Panc1 (cell line): ENCODE measurements at regions not wholly inside any gene's neighbourhood (a gene's known extent, or its start where the extent isn't known, plus 50 kb on each side); places are given as distances from the start of the nearest gene placed in this dataset.

Experiments
- ATAC-seq: fragments of 200-7000 bp; cut with Tn5 transposase; 2 replicates; pipeline ENCODE4 v1.9.1; 2020; ENCODE audit warnings: mild to moderate bottlenecking, moderate library complexity
- BruUV-seq: library from RNA; stranded (reverse); fragments of 400-500 nt; replicated peaks from 2 replicates; lab custom pipeline; 2021; lab: Mats Ljungman, UMichigan
- CTCF ChIA-PET: fragments of 300-600 bp; sonication (Branson Sonifier 250); formaldehyde crosslinking; loops from one replicate; lab custom pipeline; 2022; ENCODE audit warnings: antibody characterized with exemption; lab: Charles Lee
- POLR2A ChIA-PET: fragments of 300-600 bp; sonication (Branson Sonifier 250); formaldehyde crosslinking; loops from one replicate; lab custom pipeline; 2022; ENCODE audit warnings: antibody characterized with exemption; lab: Charles Lee
- DNase-seq: peaks from one replicate; pipeline ENCODE4 v3.0.0-alpha.2; 2010; ENCODE audit warnings: low read depth, low spot score
- H3K27ac ChIP-seq: 2 replicates; pipeline ENCODE4 v1.5.1; 2011; ENCODE audit warnings: mild to moderate bottlenecking, low read length, inconsistent platforms
- H3K27me3 ChIP-seq: fragments of 200-500 bp; sonication (Bioruptor generic); 2 replicates; pipeline ENCODE4 v1.6.0; 2014; ENCODE audit warnings: low read length, inconsistent platforms; ENCODE audit not compliant: control insufficient read depth, insufficient read depth
- H3K36me3 ChIP-seq: fragments of 200-500 bp; sonication (Bioruptor generic); 2 replicates; pipeline ENCODE4 v1.5.1; 2014; ENCODE audit warnings: inconsistent platforms, mild to moderate bottlenecking, low read length, moderate library complexity; ENCODE audit not compliant: control insufficient read depth, insufficient read depth
- H3K4me1 ChIP-seq: 2 replicates; pipeline ENCODE4 v1.5.1; 2011; ENCODE audit warnings: inconsistent platforms, mild to moderate bottlenecking, low read length, moderate library complexity; ENCODE audit not compliant: control insufficient read depth, insufficient read depth
- H3K4me3 ChIP-seq, 2 experiments: 2 replicates each; pipeline ENCODE4 v1.5.1; 2011 to 2012; ENCODE audit warnings: low read depth in 2 of 2, low read length in 2 of 2, mild to moderate bottlenecking in 2 of 2, inconsistent platforms in 1 of 2, moderate library complexity in 1 of 2
- H3K9me3 ChIP-seq: fragments of 200-500 bp; sonication (Bioruptor generic); 2 replicates; pipeline ENCODE4 v1.5.1; 2014; ENCODE audit warnings: low read depth, mild to moderate bottlenecking, inconsistent platforms, low read length, moderate library complexity; ENCODE audit not compliant: control insufficient read depth, insufficient read depth
- POLR2AphosphoS5 ChIP-seq: IDR thresholded peaks from 2 replicates; pipeline ENCODE4 v1.6.1; 2012; ENCODE audit warnings: mild to moderate bottlenecking, low read depth, low read length, moderate library complexity
- REST ChIP-seq, 2 experiments: IDR thresholded peaks; 2 replicates each; pipeline ENCODE4 v1.6.1; 2011 to 2012; ENCODE audit warnings: low read depth in 2 of 2, control low read depth in 1 of 2, low read length in 1 of 2, mild to moderate bottlenecking in 1 of 2, moderate library complexity in 1 of 2; ENCODE audit not compliant: insufficient read depth in 1 of 2
- SIN3A ChIP-seq: IDR thresholded peaks from 2 replicates; pipeline ENCODE4 v1.6.1; 2012; ENCODE audit warnings: low read depth, mild to moderate bottlenecking, low read length, moderate library complexity, borderline replicate concordance; ENCODE audit not compliant: insufficient read depth
- TCF7L2 ChIP-seq: IDR thresholded peaks from 2 replicates; pipeline ENCODE4 v1.6.1; 2011; ENCODE audit warnings: mild to moderate bottlenecking, low read depth, low read length, inconsistent platforms
- in situ Hi-C: cut with HindIII; loops from 2 replicates; pipeline ENCODE4 v1.10.0; 2016; ENCODE audit warnings: low sequenced_read_pairs, low pct_unique_long_range_greater_than_20kb
- intact Hi-C: fragments of 100-400 bp; cut with micrococcal nuclease; formaldehyde crosslinking; loops from one replicate; pipeline ENCODE4 v1.10.0; 2022; ENCODE audit not compliant: unreplicated experiment
- TF ChIP-seq, protein P1 (sequence below): fragments of 450-650 bp; IDR thresholded peaks from 2 replicates; pipeline ENCODE4 v1.5.1; 2017; ENCODE audit warnings: mild to moderate bottlenecking

DNA sequence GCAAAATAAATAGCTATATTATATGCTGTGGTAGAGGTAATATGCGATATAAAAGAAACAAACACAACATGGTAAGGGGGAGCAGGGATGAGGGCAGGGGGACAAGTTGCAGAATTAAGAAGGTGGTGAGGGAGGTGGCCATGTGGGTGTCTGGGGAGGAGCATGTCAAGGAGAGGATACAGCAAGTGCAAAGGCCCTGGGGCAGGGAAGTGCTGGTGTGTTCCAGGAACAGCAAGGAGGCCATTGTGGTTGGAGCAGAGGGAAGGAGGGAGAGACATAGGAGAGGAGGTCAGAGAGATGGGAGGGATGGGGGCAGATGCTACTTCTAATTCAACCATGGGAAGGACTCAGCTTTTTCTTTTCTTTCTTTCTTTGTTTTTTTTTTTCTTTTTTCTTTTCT, 161.2 kb upstream of the IGSF21 start:
- in situ Hi-C loops = no loop called here

DNA sequence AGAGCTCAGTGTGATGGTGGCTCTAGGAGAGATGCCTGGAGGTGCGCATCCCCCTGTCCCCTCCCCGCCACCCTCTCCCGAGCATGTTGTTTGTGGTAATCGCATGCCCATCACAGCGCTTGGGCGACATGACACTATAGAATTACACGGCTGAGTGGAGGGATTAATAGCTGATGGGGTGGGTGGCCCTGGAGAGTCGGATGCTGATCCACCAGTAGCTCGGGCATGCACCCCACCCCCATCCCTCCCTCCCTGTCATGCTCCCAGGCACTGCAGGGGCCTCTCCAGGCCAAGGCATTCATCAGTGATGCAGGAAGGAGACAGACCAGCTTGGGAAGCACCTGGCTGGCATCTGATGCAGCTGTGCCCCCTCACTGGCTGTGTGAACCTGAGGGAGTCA, 159.0 kb upstream of the IGSF21 start:
- Histone ChIP-seq H3K4me1 (no peaks in the 10 kb centered on the region), H3K4me3 (no peak overlapping the region), H3K9me3 (no peaks in the 10 kb centered on the region), H3K27ac (no peak overlapping the region), H3K36me3 (no peaks in the 10 kb centered on the region), H3K27me3 (peaks cover 8% of the 10 kb centered on the region; the same call in 1 of the 2 replicates)
- ATAC-seq (no peak), DNase-seq (no peak)
- POLR2A ChIA-PET = no interaction called here
- intact Hi-C loops = no loop called here
- CTCF ChIA-PET = no interaction called here
- TF ChIP-seq POLR2AphosphoS5 (no peak), REST (IDR thresholded peaks at IDR 0.05; ENCODE audit: insufficient read depth in 1 of 2, low read depth in 2 of 2, low read length in 1 of 2) (no peak), TCF7L2 (no peak), SIN3A (no peak)
- TF ChIP-seq, protein P1, sequence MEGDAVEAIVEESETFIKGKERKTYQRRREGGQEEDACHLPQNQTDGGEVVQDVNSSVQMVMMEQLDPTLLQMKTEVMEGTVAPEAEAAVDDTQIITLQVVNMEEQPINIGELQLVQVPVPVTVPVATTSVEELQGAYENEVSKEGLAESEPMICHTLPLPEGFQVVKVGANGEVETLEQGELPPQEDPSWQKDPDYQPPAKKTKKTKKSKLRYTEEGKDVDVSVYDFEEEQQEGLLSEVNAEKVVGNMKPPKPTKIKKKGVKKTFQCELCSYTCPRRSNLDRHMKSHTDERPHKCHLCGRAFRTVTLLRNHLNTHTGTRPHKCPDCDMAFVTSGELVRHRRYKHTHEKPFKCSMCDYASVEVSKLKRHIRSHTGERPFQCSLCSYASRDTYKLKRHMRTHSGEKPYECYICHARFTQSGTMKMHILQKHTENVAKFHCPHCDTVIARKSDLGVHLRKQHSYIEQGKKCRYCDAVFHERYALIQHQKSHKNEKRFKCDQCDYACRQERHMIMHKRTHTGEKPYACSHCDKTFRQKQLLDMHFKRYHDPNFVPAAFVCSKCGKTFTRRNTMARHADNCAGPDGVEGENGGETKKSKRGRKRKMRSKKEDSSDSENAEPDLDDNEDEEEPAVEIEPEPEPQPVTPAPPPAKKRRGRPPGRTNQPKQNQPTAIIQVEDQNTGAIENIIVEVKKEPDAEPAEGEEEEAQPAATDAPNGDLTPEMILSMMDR = no peak
- in situ Hi-C loops = no loop called here
- BruUV-seq = no TSS peak

More for the DNA sequence above, 161.2 kb upstream of the IGSF21 start:
- H3K36me3 ChIP-seq = no peaks in the 10 kb centered on the region
- intact Hi-C loops = no loop called here
- no peak for TF ChIP-seq SIN3A
- no peak for TF ChIP-seq REST (IDR thresholded peaks at IDR 0.05; ENCODE audit: insufficient read depth in 1 of 2, low read depth in 2 of 2, low read length in 1 of 2)
- TF ChIP-seq, protein P1 = no peak
- TF ChIP-seq TCF7L2 = no peak
- TF ChIP-seq POLR2AphosphoS5 = no peak
- ChIA-PET CTCF (no interaction called here), POLR2A (no interaction called here)
- H3K4me1 ChIP-seq = no peaks in the 10 kb centered on the region
- ATAC-seq = no peak
- BruUV-seq = no TSS peak
- no peak overlapping the region for H3K27ac ChIP-seq
- no peaks in the 10 kb centered on the region for H3K9me3 ChIP-seq
- H3K27me3 ChIP-seq = peaks cover 4% of the 10 kb centered on the region; the same call in 1 of the 2 replicates
- no peak overlapping the region for H3K4me3 ChIP-seq
- DNase-seq = no peak
